ENCODE measurements at regions not wholly inside any gene's neighbourhood (a gene's known extent, or its start where the extent isn't known, plus 50 kb on each side); places are given as distances from the start of the nearest gene placed in this dataset.

DNA sequence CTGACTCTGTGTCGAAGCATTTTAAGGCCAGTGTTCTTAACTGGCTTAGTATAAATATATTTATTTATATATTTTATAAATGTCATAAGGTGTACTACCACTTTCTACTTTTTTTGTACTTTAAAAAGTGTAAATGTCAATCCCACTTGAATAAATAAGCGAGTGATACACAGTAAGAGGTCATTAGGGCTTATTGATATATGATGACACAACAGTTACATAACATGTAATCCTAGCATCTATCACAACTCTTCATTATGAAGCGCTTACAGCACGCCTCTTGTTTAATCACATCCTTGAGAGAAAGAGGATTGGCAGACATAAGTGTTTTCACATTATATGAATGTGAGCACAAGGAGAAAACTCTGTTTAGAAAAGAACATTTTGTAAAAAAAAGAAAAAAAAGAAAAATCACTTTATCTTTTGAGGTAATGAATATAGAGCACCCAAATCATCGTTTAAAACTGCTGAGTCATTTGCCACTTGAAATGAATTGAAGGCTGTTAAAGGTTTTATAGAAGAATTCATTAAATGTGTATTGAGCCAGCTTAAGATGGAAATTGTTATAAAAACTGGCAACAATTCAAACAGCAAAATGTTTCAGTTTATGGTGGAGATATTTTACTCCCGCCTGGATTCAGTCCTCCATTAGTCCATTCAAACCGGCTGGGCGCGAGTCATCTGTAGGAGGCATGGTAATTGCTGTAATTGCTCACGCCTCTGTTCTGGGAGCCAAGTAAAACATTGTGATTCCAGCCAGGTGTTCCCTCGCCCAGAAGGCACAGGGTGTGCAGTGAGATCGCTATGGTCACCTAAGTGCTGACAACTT, 627.3 kb upstream of the KIRREL3 start:
- no peaks in the 10 kb centered on the region for H3K27me3 ChIP-seq (ENCODE audit: insufficient read depth, low read length)
- no peak overlapping the region for H3K9ac ChIP-seq (ENCODE audit: low read length)
- TF ChIP-seq, protein P1, sequence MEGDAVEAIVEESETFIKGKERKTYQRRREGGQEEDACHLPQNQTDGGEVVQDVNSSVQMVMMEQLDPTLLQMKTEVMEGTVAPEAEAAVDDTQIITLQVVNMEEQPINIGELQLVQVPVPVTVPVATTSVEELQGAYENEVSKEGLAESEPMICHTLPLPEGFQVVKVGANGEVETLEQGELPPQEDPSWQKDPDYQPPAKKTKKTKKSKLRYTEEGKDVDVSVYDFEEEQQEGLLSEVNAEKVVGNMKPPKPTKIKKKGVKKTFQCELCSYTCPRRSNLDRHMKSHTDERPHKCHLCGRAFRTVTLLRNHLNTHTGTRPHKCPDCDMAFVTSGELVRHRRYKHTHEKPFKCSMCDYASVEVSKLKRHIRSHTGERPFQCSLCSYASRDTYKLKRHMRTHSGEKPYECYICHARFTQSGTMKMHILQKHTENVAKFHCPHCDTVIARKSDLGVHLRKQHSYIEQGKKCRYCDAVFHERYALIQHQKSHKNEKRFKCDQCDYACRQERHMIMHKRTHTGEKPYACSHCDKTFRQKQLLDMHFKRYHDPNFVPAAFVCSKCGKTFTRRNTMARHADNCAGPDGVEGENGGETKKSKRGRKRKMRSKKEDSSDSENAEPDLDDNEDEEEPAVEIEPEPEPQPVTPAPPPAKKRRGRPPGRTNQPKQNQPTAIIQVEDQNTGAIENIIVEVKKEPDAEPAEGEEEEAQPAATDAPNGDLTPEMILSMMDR (IDR thresholded peaks at IDR 0.05; ENCODE audit: insufficient read depth, low read depth, low read length), result no peak
- no peak for TF ChIP-seq EZH2 (IDR thresholded peaks at IDR 0.05; ENCODE audit: insufficient read depth, low read length)
- Mint-ChIP-seq H3K27me3 (ENCODE audit: low read depth, unreplicated experiment) (peaks cover 5% of the 10 kb centered on the region), H3K9me3 (ENCODE audit: unreplicated experiment) (no peaks in the 10 kb centered on the region), H3K27ac (ENCODE audit: unreplicated experiment) (no peak overlapping the region), H3K4me3 (ENCODE audit: unreplicated experiment) (no peak overlapping the region), H3K4me1 (ENCODE audit: low read depth, unreplicated experiment) (no peaks in the 10 kb centered on the region), H3K36me3 (ENCODE audit: low read depth, unreplicated experiment) (no peaks in the 10 kb centered on the region)
- H3K4me1 ChIP-seq (ENCODE audit: insufficient read depth, low read length), result peaks cover 5% of the 10 kb centered on the region
- no peaks in the 10 kb centered on the region for H3K9me3 ChIP-seq (ENCODE audit: insufficient read depth, low read depth, low read length)
- no peaks in the 10 kb centered on the region for H3K79me2 ChIP-seq (ENCODE audit: insufficient read depth, low read length)
- H3K4me2 ChIP-seq (ENCODE audit: low read length), result peak overlapping the region; percentile 44
- H2AFZ ChIP-seq (ENCODE audit: low read depth, low read length), result no peak overlapping the region
- H3K4me3 ChIP-seq (ENCODE audit: insufficient read depth, low read depth, low read length), result no peak overlapping the region
- FAIRE-seq (no peak), DNase-seq (ENCODE audit: low read depth) (peak; percentile 20)
- H3K36me3 ChIP-seq (ENCODE audit: insufficient read depth, low read length), result no peaks in the 10 kb centered on the region
- no peaks in the 10 kb centered on the region for H4K20me1 ChIP-seq (ENCODE audit: insufficient read depth, low read length)
- H3K27ac ChIP-seq (ENCODE audit: low read depth, low read length), result no peak overlapping the region

DNA sequence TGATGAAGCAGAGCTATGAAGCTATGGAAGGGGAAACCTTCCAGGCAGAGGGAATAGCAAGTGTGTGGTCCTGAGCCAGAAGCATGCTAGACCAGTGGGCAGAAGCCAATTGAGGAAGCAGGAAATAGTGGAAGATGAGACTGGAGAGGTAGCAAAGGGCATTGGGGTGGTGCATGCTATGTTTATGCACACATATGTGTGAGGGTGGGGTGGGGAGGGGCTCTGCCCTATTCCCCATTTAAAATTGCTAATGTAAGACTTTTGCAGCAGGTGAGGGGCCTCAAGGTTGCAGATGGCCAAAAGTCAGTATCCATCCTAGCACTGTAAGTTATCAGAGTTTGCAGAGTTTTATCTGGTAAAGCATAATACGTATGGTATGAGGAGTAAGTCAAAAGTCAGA, 626.6 kb upstream of the KIRREL3 start:
- no peaks in the 10 kb centered on the region for H3K79me2 ChIP-seq (ENCODE audit: insufficient read depth, low read length)
- H3K27me3 Mint-ChIP-seq (ENCODE audit: low read depth, unreplicated experiment), result peaks cover 5% of the 10 kb centered on the region
- H3K36me3 ChIP-seq (ENCODE audit: insufficient read depth, low read length), result no peaks in the 10 kb centered on the region
- no peak overlapping the region for H3K27ac Mint-ChIP-seq (ENCODE audit: unreplicated experiment)
- FAIRE-seq, result no peak
- no peak overlapping the region for H3K4me2 ChIP-seq (ENCODE audit: low read length)
- no peaks in the 10 kb centered on the region for H3K27me3 ChIP-seq (ENCODE audit: insufficient read depth, low read length)
- H3K4me3 ChIP-seq (ENCODE audit: insufficient read depth, low read depth, low read length), result no peak overlapping the region
- no peak overlapping the region for H3K9ac ChIP-seq (ENCODE audit: low read length)
- H3K4me1 Mint-ChIP-seq (ENCODE audit: low read depth, unreplicated experiment), result no peaks in the 10 kb centered on the region
- no peak for DNase-seq (ENCODE audit: low read depth)
- H3K9me3 ChIP-seq (ENCODE audit: insufficient read depth, low read depth, low read length), result no peaks in the 10 kb centered on the region
- H3K4me1 ChIP-seq (ENCODE audit: insufficient read depth, low read length), result peaks cover 5% of the 10 kb centered on the region
- no peaks in the 10 kb centered on the region for H3K36me3 Mint-ChIP-seq (ENCODE audit: low read depth, unreplicated experiment)
- H3K9me3 Mint-ChIP-seq (ENCODE audit: unreplicated experiment), result no peaks in the 10 kb centered on the region
- H3K27ac ChIP-seq (ENCODE audit: low read depth, low read length), result no peak overlapping the region
- no peak overlapping the region for H3K4me3 Mint-ChIP-seq (ENCODE audit: unreplicated experiment)
- TF ChIP-seq, protein P1 (IDR thresholded peaks at IDR 0.05; ENCODE audit: insufficient read depth, low read depth, low read length), result no peak
- no peak for TF ChIP-seq EZH2 (IDR thresholded peaks at IDR 0.05; ENCODE audit: insufficient read depth, low read length)
- H2AFZ ChIP-seq (ENCODE audit: low read depth, low read length), result no peak overlapping the region
- no peaks in the 10 kb centered on the region for H4K20me1 ChIP-seq (ENCODE audit: insufficient read depth, low read length)

DNA sequence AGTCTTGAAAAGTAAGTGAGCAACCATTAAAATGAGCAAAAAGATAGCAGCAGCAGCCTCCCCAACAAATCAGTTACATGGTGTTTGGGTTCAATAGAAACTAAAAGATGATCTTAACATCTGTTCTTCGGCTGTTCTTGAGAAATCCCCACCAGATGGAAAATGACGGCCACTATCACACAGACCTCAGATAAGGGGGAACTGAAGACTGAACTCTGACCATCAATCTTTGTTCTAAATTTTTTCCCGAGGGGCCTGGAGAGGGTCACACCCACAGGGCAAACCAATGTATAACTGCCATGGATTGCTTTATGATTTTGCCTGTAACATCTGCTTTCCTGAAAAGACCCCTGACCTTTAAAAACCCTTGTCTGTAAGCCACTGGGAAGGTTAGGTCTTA, 624.8 kb upstream of the KIRREL3 start:
- no peaks in the 10 kb centered on the region for H3K36me3 ChIP-seq (ENCODE audit: insufficient read depth, low read length)
- no peaks in the 10 kb centered on the region for H3K79me2 ChIP-seq (ENCODE audit: insufficient read depth, low read length)
- H3K9me3 ChIP-seq (ENCODE audit: insufficient read depth, low read depth, low read length), result no peaks in the 10 kb centered on the region
- H3K9me3 Mint-ChIP-seq (ENCODE audit: unreplicated experiment), result no peaks in the 10 kb centered on the region
- H3K4me3 Mint-ChIP-seq (ENCODE audit: unreplicated experiment), result no peak overlapping the region
- no peak for DNase-seq (ENCODE audit: low read depth)
- TF ChIP-seq, protein P1 (IDR thresholded peaks at IDR 0.05; ENCODE audit: insufficient read depth, low read depth, low read length), result no peak
- H4K20me1 ChIP-seq (ENCODE audit: insufficient read depth, low read length), result no peaks in the 10 kb centered on the region
- no peak overlapping the region for H3K4me2 ChIP-seq (ENCODE audit: low read length)
- no peaks in the 10 kb centered on the region for H3K36me3 Mint-ChIP-seq (ENCODE audit: low read depth, unreplicated experiment)
- H3K27ac Mint-ChIP-seq (ENCODE audit: unreplicated experiment), result no peak overlapping the region
- no peak overlapping the region for H3K9ac ChIP-seq (ENCODE audit: low read length)
- H3K27me3 ChIP-seq (ENCODE audit: insufficient read depth, low read length), result no peaks in the 10 kb centered on the region
- peaks cover 5% of the 10 kb centered on the region for H3K4me1 ChIP-seq (ENCODE audit: insufficient read depth, low read length)
- no peak for FAIRE-seq
- H3K4me3 ChIP-seq (ENCODE audit: insufficient read depth, low read depth, low read length), result no peak overlapping the region
- no peak overlapping the region for H2AFZ ChIP-seq (ENCODE audit: low read depth, low read length)
- H3K27ac ChIP-seq (ENCODE audit: low read depth, low read length), result no peak overlapping the region
- peaks cover 3% of the 10 kb centered on the region for H3K27me3 Mint-ChIP-seq (ENCODE audit: low read depth, unreplicated experiment)
- H3K4me1 Mint-ChIP-seq (ENCODE audit: low read depth, unreplicated experiment), result no peaks in the 10 kb centered on the region

All from astrocyte (in vitro differentiated cells and primary cell).